Left ventricle myocardium inferior (tissue), 1 donor: ENCODE measurements at regions not wholly inside any gene's neighbourhood (a gene's known extent, or its start where the extent isn't known, plus 50 kb on each side); places are given as distances from the start of the nearest gene placed in this dataset.

ENCODE experiments used
- DNase-seq: peaks from one replicate; pipeline ENCODE4 v3.0.0-alpha.2; 2020
- H3K27ac ChIP-seq: fragments of 200-600 bp; replicated peaks from 2 replicates; pipeline ENCODE4 v1.8.0; 2021
- H3K27me3 ChIP-seq: fragments of 200-600 bp; 2 replicates; pipeline ENCODE4 v1.8.0; 2021; ENCODE audit warnings: low read depth
- H3K36me3 ChIP-seq: fragments of 200-600 bp; 2 replicates; pipeline ENCODE4 v1.8.0; 2021
- H3K4me1 ChIP-seq: fragments of 200-600 bp; 2 replicates; pipeline ENCODE4 v1.8.0; 2021
- H3K4me3 ChIP-seq: fragments of 200-600 bp; 2 replicates; pipeline ENCODE4 v1.8.0; 2021; ENCODE audit warnings: mild to moderate bottlenecking, moderate library complexity
- H3K9me3 ChIP-seq: fragments of 200-600 bp; replicated peaks from 2 replicates; pipeline ENCODE4 v1.8.0; 2021
- CTCF ChIP-seq: fragments of 200-600 bp; IDR thresholded peaks from 2 replicates; pipeline ENCODE4 v1.8.0; 2021; ENCODE audit warnings: antibody characterized with exemption, mild to moderate bottlenecking, borderline replicate concordance
- intact Hi-C: fragments of 100-400 bp; cut with micrococcal nuclease; formaldehyde crosslinking; loops from one replicate; pipeline ENCODE4 v1.11.0; 2022
- donor health status: DM: no; HTN: yes; CAD: no; lungs with severe emphysema.

- Histone ChIP-seq H3K4me1 (no peaks in the 10 kb centered on the region), H3K4me3 (no peak overlapping the region), H3K27ac (no peak overlapping the region), H3K9me3 (no peaks in the 10 kb centered on the region), H3K27me3 (peaks cover 22% of the 10 kb centered on the region), H3K36me3 (no peaks in the 10 kb centered on the region)
- DNase-seq = no peak
- intact Hi-C loops = no loop called here
- no peak for TF ChIP-seq CTCF
These were observed 286.3 kb downstream of the RPAP3 start for GRCh38 chr12:47419497-47419896.

- no peak for DNase-seq
- intact Hi-C loops = no loop called here
- Histone ChIP-seq H3K36me3 (no peaks in the 10 kb centered on the region), H3K27ac (no peak overlapping the region), H3K4me3 (no peak overlapping the region), H3K9me3 (no peaks in the 10 kb centered on the region), H3K4me1 (no peaks in the 10 kb centered on the region), H3K27me3 (peaks cover 16% of the 10 kb centered on the region)
- no peak for TF ChIP-seq CTCF
These were observed 287.9 kb downstream of the RPAP3 start for GRCh38 chr12:47417955-47418354.

- Histone ChIP-seq H3K9me3 (no peaks in the 10 kb centered on the region), H3K27ac (no peak overlapping the region), H3K4me1 (no peaks in the 10 kb centered on the region), H3K27me3 (peaks cover 20% of the 10 kb centered on the region), H3K36me3 (no peaks in the 10 kb centered on the region), H3K4me3 (no peak overlapping the region)
- intact Hi-C loops = no loop called here
- no peak for DNase-seq
- no peak for TF ChIP-seq CTCF
These were observed 288.7 kb downstream of the RPAP3 start for GRCh38 chr12:47417121-47417520.

GRCh38 chr12:47415054-47415453 lies 290.8 kb downstream of the RPAP3 start:
- TF ChIP-seq CTCF = no peak
- Histone ChIP-seq H3K27ac (no peak overlapping the region), H3K9me3 (no peaks in the 10 kb centered on the region), H3K4me3 (no peak overlapping the region), H3K27me3 (peaks cover 20% of the 10 kb centered on the region), H3K4me1 (no peaks in the 10 kb centered on the region), H3K36me3 (no peaks in the 10 kb centered on the region)
- intact Hi-C loops = no loop called here
- DNase-seq = no peak

- Histone ChIP-seq H3K4me1 (no peaks in the 10 kb centered on the region), H3K27ac (no peak overlapping the region), H3K9me3 (no peaks in the 10 kb centered on the region), H3K27me3 (peaks cover 20% of the 10 kb centered on the region), H3K36me3 (no peaks in the 10 kb centered on the region), H3K4me3 (no peak overlapping the region)
- no peak for TF ChIP-seq CTCF
- no peak for DNase-seq
- intact Hi-C loops = no loop called here
These were observed 291.3 kb downstream of the RPAP3 start for GRCh38 chr12:47414511-47414910.

GRCh38 chr12:47413806-47414205 lies 292.0 kb downstream of the RPAP3 start:
- no peak overlapping the region for H3K27ac ChIP-seq
- H3K27me3 ChIP-seq = peaks cover 16% of the 10 kb centered on the region
- DNase-seq = no peak
- no peaks in the 10 kb centered on the region for H3K4me1 ChIP-seq
- no peaks in the 10 kb centered on the region for H3K9me3 ChIP-seq
- no peak for TF ChIP-seq CTCF
- H3K36me3 ChIP-seq = no peaks in the 10 kb centered on the region
- no peak overlapping the region for H3K4me3 ChIP-seq
- intact Hi-C loops = no loop called here
